ENCODE measurements at regions not wholly inside any gene's neighbourhood (a gene's known extent, or its start where the extent isn't known, plus 50 kb on each side); places are given as distances from the start of the nearest gene placed in this dataset.

DNA sequence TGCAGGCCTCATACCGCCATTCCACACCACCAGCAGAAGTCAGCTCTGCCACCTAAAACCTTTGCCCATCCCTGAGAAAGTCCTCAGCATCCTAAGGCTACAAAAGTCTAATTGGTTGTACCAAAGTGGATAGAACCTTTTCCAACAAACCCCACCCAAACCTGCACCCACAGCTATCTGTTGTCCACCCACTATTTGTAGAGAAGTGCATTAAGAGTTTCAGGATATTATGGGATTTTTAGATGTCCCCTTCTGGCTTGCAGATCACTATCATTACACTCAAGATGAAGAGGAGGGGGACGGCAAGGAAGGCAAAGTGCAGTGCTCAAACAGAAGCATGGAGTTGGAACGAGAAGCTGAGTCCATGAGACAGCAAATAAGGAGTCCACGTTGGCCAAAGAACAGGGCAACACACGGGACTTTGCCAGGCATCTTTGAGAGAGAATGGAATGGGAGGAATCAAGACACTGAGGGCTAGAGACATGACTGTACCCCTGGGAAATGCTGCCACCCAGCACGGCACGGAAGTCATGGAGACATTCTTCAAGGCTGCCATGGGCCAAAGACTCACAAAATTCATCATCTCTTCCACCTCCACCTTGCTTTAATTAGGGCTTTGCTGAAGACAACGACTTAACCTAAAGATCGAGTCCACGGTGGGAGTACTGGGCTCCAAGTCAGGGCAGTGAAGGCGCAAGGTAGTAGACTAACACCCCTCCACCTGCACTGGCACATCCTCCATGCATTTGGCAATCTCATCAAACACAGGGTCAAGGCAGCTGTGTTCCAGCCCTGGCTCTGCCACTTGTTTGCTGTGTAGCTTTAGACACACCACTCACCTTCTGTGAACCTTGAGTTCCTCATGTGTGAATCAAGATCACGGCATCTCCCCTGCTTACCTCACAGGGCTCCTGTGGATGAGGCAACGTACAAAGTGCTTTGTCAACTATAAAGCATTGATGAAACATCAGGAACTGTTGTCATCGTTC is 112.9 kb upstream of the TMEM45B start:
- Histone ChIP-seq H3K4me2 (ENCODE audit: low read depth, low read length) (no peak overlapping the region), H2AK5ac (ENCODE audit: low read depth, low read length) (no peak overlapping the region), H3K23ac (ENCODE audit: low read depth, low read length) (no peak overlapping the region), H4K8ac (ENCODE audit: low read depth in 2 of 2, low read length in 2 of 2) (no peak overlapping the region), H2AK9ac (replicated peaks; ENCODE audit: low read depth, low read length, poor library complexity) (no peak overlapping the region), H4K5ac (ENCODE audit: low read depth, low read length) (no peak overlapping the region), H3K27ac (ENCODE audit: insufficient read depth, low read length) (no peak overlapping the region), H3K36me3 (ENCODE audit: control insufficient read depth, insufficient read depth, low read length) (no peaks in the 10 kb centered on the region), H2BK20ac (ENCODE audit: low read depth, low read length) (no peak overlapping the region), H3K9ac (ENCODE audit: low read depth, low read length) (no peak overlapping the region), H3K4me3 (ENCODE audit: insufficient read depth, low read depth, low read length) (no peak overlapping the region), H3K79me1 (ENCODE audit: low read depth in 1 of 2, low read length in 2 of 2) (no peaks in the 10 kb centered on the region), H3K4me1 (ENCODE audit: control insufficient read depth, insufficient read depth, low read length) (no peaks in the 10 kb centered on the region), H2BK120ac (ENCODE audit: low read depth, low read length) (no peak overlapping the region), H2AFZ (replicated peaks; ENCODE audit: low read length, poor library complexity) (peak overlapping the region; percentile 49), H3K4ac (ENCODE audit: low read depth, low read length) (no peak overlapping the region), H3K9me1 (ENCODE audit: insufficient read depth, low read length) (no peaks in the 10 kb centered on the region), H2BK5ac (ENCODE audit: low read depth, low read length, poor library complexity, severe bottlenecking) (no peak overlapping the region), H4K20me1 (ENCODE audit: insufficient read depth, low read length) (no peaks in the 10 kb centered on the region), H4K91ac (ENCODE audit: insufficient read depth, low read depth, low read length) (no peak overlapping the region), H3K14ac (replicated peaks; ENCODE audit: low read depth, low read length) (no peak overlapping the region), H3K27me3 (ENCODE audit: control insufficient read depth, insufficient read depth, low read length) (peaks cover 9% of the 10 kb centered on the region), H2BK15ac (ENCODE audit: low read depth, low read length) (no peak overlapping the region), H3K9me3 (ENCODE audit: control insufficient read depth, insufficient read depth, low read length) (no peaks in the 10 kb centered on the region), H3K18ac (ENCODE audit: low read depth, low read length) (no peak overlapping the region), H3K56ac (ENCODE audit: extremely low read depth, insufficient read depth, low read length) (no peak overlapping the region)
- 59% methylated on average over 6 of the region's 14 CpGs; no CpG with 5 or more reads in 1 of the 2 experiments for WGBS, 2 experiments (ENCODE audit: extremely low coverage in 2 of 2, insufficient read length in 1 of 2)
- TF ChIP-seq POLR2A (IDR thresholded peaks at IDR 0.05; ENCODE audit: low read depth, low read length) (no peak), RFX5 (IDR thresholded peaks at IDR 0.05; ENCODE audit: low read depth, low read length) (no peak), MAFK (IDR thresholded peaks at IDR 0.05; ENCODE audit: low read depth, low read length) (no peak)
- TF ChIP-seq, protein P1, sequence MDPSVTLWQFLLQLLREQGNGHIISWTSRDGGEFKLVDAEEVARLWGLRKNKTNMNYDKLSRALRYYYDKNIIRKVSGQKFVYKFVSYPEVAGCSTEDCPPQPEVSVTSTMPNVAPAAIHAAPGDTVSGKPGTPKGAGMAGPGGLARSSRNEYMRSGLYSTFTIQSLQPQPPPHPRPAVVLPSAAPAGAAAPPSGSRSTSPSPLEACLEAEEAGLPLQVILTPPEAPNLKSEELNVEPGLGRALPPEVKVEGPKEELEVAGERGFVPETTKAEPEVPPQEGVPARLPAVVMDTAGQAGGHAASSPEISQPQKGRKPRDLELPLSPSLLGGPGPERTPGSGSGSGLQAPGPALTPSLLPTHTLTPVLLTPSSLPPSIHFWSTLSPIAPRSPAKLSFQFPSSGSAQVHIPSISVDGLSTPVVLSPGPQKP (IDR thresholded peaks at IDR 0.05; ENCODE audit: borderline replicate concordance, low read depth, low read length), result no peak
- ATAC-seq (ENCODE audit: low read depth), result no peak
- in situ Hi-C loops (cut with MboI; ENCODE audit: low sequenced_read_pairs), result no loop called here
- no TSS peak for BruUV-seq (replicated peaks)
- no peak for DNase-seq
- CTCF ChIA-PET, result no interaction called here
- POLR2A ChIA-PET (ENCODE audit: unreplicated experiment), result no interaction called here
- intact Hi-C loops (cut with micrococcal nuclease), result no loop called here
- dilution Hi-C loops (cut with HindIII; ENCODE audit: low sequenced_read_pairs, unreplicated experiment), result no loop called here

Data from IMR-90 (cell line).